Activated naive CD8-positive, alpha-beta T cell treated with anti-CD3 and anti-CD28 coated beads, Interleukin-2, amount 10 ng/mL, durations not matched to agents 7 days and 5 days (primary cell): ENCODE measurements at regions not wholly inside any gene's neighbourhood (a gene's known extent, or its start where the extent isn't known, plus 50 kb on each side); places are given as distances from the start of the nearest gene placed in this dataset.

Experiments used
- ATAC-seq: fragments of 150-1000 bp; cut with Tn5 transposase; one replicate; pipeline ENCODE4 v1.10.0; 2021; ENCODE audit warnings: low read depth, moderate library complexity
- POLR2A ChIA-PET: fragments of 350-600 bp; sonication (Branson Sonifier 250); formaldehyde crosslinking; loops from one replicate; lab custom pipeline; 2021; ENCODE audit warnings: antibody characterized with exemption; lab: Charles Lee
- DNase-seq: peaks from one replicate; pipeline ENCODE4 v3.0.0; 2021
- H3K27ac Mint-ChIP-seq: one replicate; pipeline ENCODE4 v1.8.0; 2022; ENCODE audit warnings: mild to moderate bottlenecking, mixed read lengths
- H3K27me3 Mint-ChIP-seq: one replicate; pipeline ENCODE4 v1.8.0; 2022; ENCODE audit warnings: mild to moderate bottlenecking, moderate library complexity, mixed read lengths
- H3K36me3 Mint-ChIP-seq: one replicate; pipeline ENCODE4 v1.8.0; 2021; ENCODE audit warnings: mild to moderate bottlenecking, mixed read lengths
- H3K4me1 Mint-ChIP-seq: one replicate; pipeline ENCODE4 v1.8.0; 2021; ENCODE audit warnings: mixed read lengths
- H3K4me3 Mint-ChIP-seq: one replicate; pipeline ENCODE4 v1.8.0; 2022; ENCODE audit warnings: mild to moderate bottlenecking, moderate library complexity, mixed read lengths
- H3K9me3 Mint-ChIP-seq: one replicate; pipeline ENCODE4 v1.8.0; 2021; ENCODE audit warnings: mixed read lengths

GRCh38 chr2:181380581-181380980 is 76.6 kb upstream of the ITGA4 start:
- Mint-ChIP-seq H3K36me3 (peaks cover 21% of the 10 kb centered on the region), H3K27me3 (no peaks in the 10 kb centered on the region), H3K4me1 (peaks cover 2% of the 10 kb centered on the region), H3K4me3 (no peak overlapping the region), H3K9me3 (peaks cover 5% of the 10 kb centered on the region), H3K27ac (no peak overlapping the region)
- ATAC-seq (no peak), DNase-seq (no peak)
- POLR2A ChIA-PET: interaction anchor here (0.5 kb wide), 1 partner anchor 32 kb away, joined by 3 read pairs; no protein-coding TSS in a partner anchor

- H3K9me3 Mint-ChIP-seq: peaks cover 3% of the 10 kb centered on the region
- H3K4me3 Mint-ChIP-seq: no peak overlapping the region
- H3K27me3 Mint-ChIP-seq: no peaks in the 10 kb centered on the region
- no peaks in the 10 kb centered on the region for H3K4me1 Mint-ChIP-seq
- POLR2A ChIA-PET: no interaction called here
- ATAC-seq (no peak), DNase-seq (no peak)
- no peak overlapping the region for H3K27ac Mint-ChIP-seq
- peaks cover 13% of the 10 kb centered on the region for H3K36me3 Mint-ChIP-seq
Measured at GRCh38 chr2:181384923-181385322, 72.3 kb upstream of the ITGA4 start.

- Mint-ChIP-seq H3K4me1 (peaks cover 8% of the 10 kb centered on the region), H3K4me3 (no peak overlapping the region), H3K27me3 (no peaks in the 10 kb centered on the region), H3K9me3 (peaks cover 1% of the 10 kb centered on the region), H3K36me3 (peaks cover 11% of the 10 kb centered on the region), H3K27ac (no peak overlapping the region)
- POLR2A ChIA-PET: no interaction called here
- DNase-seq: no peak
- ATAC-seq: no peak
Measured at GRCh38 chr2:181389524-181389923, 67.7 kb upstream of the ITGA4 start.

- Mint-ChIP-seq H3K9me3 (peaks cover 4% of the 10 kb centered on the region), H3K4me1 (peaks cover 19% of the 10 kb centered on the region), H3K4me3 (peak overlapping the region; percentile 69), H3K27me3 (no peaks in the 10 kb centered on the region), H3K36me3 (peaks cover 11% of the 10 kb centered on the region), H3K27ac (peak overlapping the region; percentile 88)
- DNase-seq (no peak), ATAC-seq (peak; percentile 82)
- POLR2A ChIA-PET: interaction anchor here (0.7 to 1.5 kb wide), 6 partner anchors 9 to 413 kb away, joined by 3 to 4 read pairs (median 3); partner anchors contain the start of gene UBE2E3
Measured at GRCh38 chr2:181393472-181393871, 63.7 kb upstream of the ITGA4 start.

GRCh38 chr2:181394741-181395437 is 62.3 kb upstream of the ITGA4 start:
- peak overlapping the region; percentile 45 for H3K4me3 Mint-ChIP-seq
- H3K27me3 Mint-ChIP-seq: no peaks in the 10 kb centered on the region
- H3K9me3 Mint-ChIP-seq: peaks cover 4% of the 10 kb centered on the region
- peaks cover 11% of the 10 kb centered on the region for H3K36me3 Mint-ChIP-seq
- POLR2A ChIA-PET: interaction anchor here (0.6 kb wide), 1 partner anchor 65 kb away, joined by 3 read pairs; no protein-coding TSS in a partner anchor
- peak; percentile 61 for ATAC-seq
- peaks cover 19% of the 10 kb centered on the region for H3K4me1 Mint-ChIP-seq
- H3K27ac Mint-ChIP-seq: peak overlapping the region; percentile 64
- no peak for DNase-seq

- no peak for ATAC-seq
Measured at GRCh38 chr2:181395851-181396250, 61.3 kb upstream of the ITGA4 start.

GRCh38 chr2:181396256-181397123 is 60.7 kb upstream of the ITGA4 start:
- POLR2A ChIA-PET: no interaction called here

More at GRCh38 chr2:181395851-181396250, 61.3 kb upstream of the ITGA4 start:
- Mint-ChIP-seq H3K4me3 (no peak overlapping the region), H3K27me3 (no peaks in the 10 kb centered on the region), H3K9me3 (peaks cover 4% of the 10 kb centered on the region), H3K4me1 (peaks cover 19% of the 10 kb centered on the region), H3K27ac (no peak overlapping the region), H3K36me3 (peaks cover 11% of the 10 kb centered on the region)
- no peak for DNase-seq
- POLR2A ChIA-PET: no interaction called here

GRCh38 chr2:181397331-181397730 is 59.9 kb upstream of the ITGA4 start:
- H3K9me3 Mint-ChIP-seq: peaks cover 2% of the 10 kb centered on the region
- H3K27me3 Mint-ChIP-seq: no peaks in the 10 kb centered on the region
- H3K27ac Mint-ChIP-seq: no peak overlapping the region
- POLR2A ChIA-PET: no interaction called here
- H3K4me3 Mint-ChIP-seq: no peak overlapping the region
- ATAC-seq (no peak), DNase-seq (no peak)
- peaks cover 19% of the 10 kb centered on the region for H3K4me1 Mint-ChIP-seq
- peaks cover 11% of the 10 kb centered on the region for H3K36me3 Mint-ChIP-seq

More at GRCh38 chr2:181396256-181397123, 60.7 kb upstream of the ITGA4 start:
- DNase-seq (no peak), ATAC-seq (no peak)
- peaks cover 4% of the 10 kb centered on the region for H3K9me3 Mint-ChIP-seq
- H3K4me1 Mint-ChIP-seq: peaks cover 19% of the 10 kb centered on the region
- H3K27me3 Mint-ChIP-seq: no peaks in the 10 kb centered on the region
- no peak overlapping the region for H3K4me3 Mint-ChIP-seq
- H3K36me3 Mint-ChIP-seq: peaks cover 11% of the 10 kb centered on the region
- no peak overlapping the region for H3K27ac Mint-ChIP-seq

GRCh38 chr2:181398000-181398399 is 59.2 kb upstream of the ITGA4 start:
- no peak overlapping the region for H3K27ac Mint-ChIP-seq
- no peak overlapping the region for H3K4me3 Mint-ChIP-seq
- H3K36me3 Mint-ChIP-seq: peaks cover 13% of the 10 kb centered on the region
- DNase-seq (no peak), ATAC-seq (no peak)
- H3K9me3 Mint-ChIP-seq: peaks cover 2% of the 10 kb centered on the region
- H3K4me1 Mint-ChIP-seq: peaks cover 21% of the 10 kb centered on the region
- POLR2A ChIA-PET: interaction anchor here (0.7 kb wide), 1 partner anchor 88 kb away, joined by 3 read pairs; no protein-coding TSS in a partner anchor
- no peaks in the 10 kb centered on the region for H3K27me3 Mint-ChIP-seq

GRCh38 chr2:181399027-181399426 is 58.2 kb upstream of the ITGA4 start:
- no peak overlapping the region for H3K27ac Mint-ChIP-seq
- no peak overlapping the region for H3K4me3 Mint-ChIP-seq
- peaks cover 15% of the 10 kb centered on the region for H3K4me1 Mint-ChIP-seq
- H3K36me3 Mint-ChIP-seq: peaks cover 11% of the 10 kb centered on the region
- DNase-seq: no peak
- peaks cover 2% of the 10 kb centered on the region for H3K9me3 Mint-ChIP-seq
- ATAC-seq: no peak
- POLR2A ChIA-PET: no interaction called here
- no peaks in the 10 kb centered on the region for H3K27me3 Mint-ChIP-seq

- Mint-ChIP-seq H3K36me3 (peaks cover 13% of the 10 kb centered on the region), H3K27ac (no peak overlapping the region), H3K27me3 (no peaks in the 10 kb centered on the region), H3K4me1 (peaks cover 6% of the 10 kb centered on the region), H3K9me3 (peaks cover 3% of the 10 kb centered on the region), H3K4me3 (no peak overlapping the region)
- DNase-seq: no peak
- ATAC-seq: no peak
- POLR2A ChIA-PET: no interaction called here
Measured at GRCh38 chr2:181404472-181404871, 52.7 kb upstream of the ITGA4 start.

GRCh38 chr2:181407171-181407570 is 50.0 kb upstream of the ITGA4 start:
- H3K36me3 Mint-ChIP-seq: peaks cover 15% of the 10 kb centered on the region
- no peak for DNase-seq
- H3K27ac Mint-ChIP-seq: no peak overlapping the region
- no peak overlapping the region for H3K4me3 Mint-ChIP-seq
- H3K27me3 Mint-ChIP-seq: no peaks in the 10 kb centered on the region
- H3K4me1 Mint-ChIP-seq: peaks cover 6% of the 10 kb centered on the region
- H3K9me3 Mint-ChIP-seq: peaks cover 3% of the 10 kb centered on the region
- POLR2A ChIA-PET: no interaction called here
- ATAC-seq: no peak
